Heart left ventricle (tissue), 13 donors: ENCODE measurements at regions not wholly inside any gene's neighbourhood (a gene's known extent, or its start where the extent isn't known, plus 50 kb on each side); places are given as distances from the start of the nearest gene placed in this dataset.

Experiments used
- POLR2A ChIP-seq, 2 donors: fragments of 450-650 bp; IDR thresholded peaks; one replicate each; pipeline ENCODE4 v1.6.1; 2017; ENCODE audit warnings: antibody characterized with exemption in 2 of 2, mild to moderate bottlenecking in 2 of 2, moderate library complexity in 2 of 2
- TF ChIP-seq, protein P1 (sequence below), 12 donors: fragments of 200-600 bp; sonication (generic) in 4 of 12; IDR thresholded peaks; one replicate each; pipeline versions ENCODE4 v1.5.0 to v1.8.0; 2018 to 2022; ENCODE audit warnings: antibody characterized with exemption in 12 of 12, mild to moderate bottlenecking in 5 of 12
- donor health status: ischemic (EF 13 %, LVEDD 7.1; RV severe dilation, severe dysfunction).
- donor health status: DM: no; HTN: yes; CAD: no.
- donor health status: DM: no; HTN: no; CAD: no.
- donor health status: ischemic (EF 25% LVEDD 6.9; RV normal size, moderate dysfunction).
- donor health status: ischemic (EF 25% LVEDD 5.7; RV mildly dilated, moderate dysfunction).
- donor health status: ischemic (EF 35%, LVEDD 5.7; RV mildly dilated, moderate dysfunction).
- donor health status: nonischemic (EF 11% LVEDD 7.7; RV severe dilation, severe dysfunction).
- donor health status: DM: yes; HTN: yes; CAD: no.
- donor health status: PGD.
- donor health status: ischemic (EF 29% LVEDD 5.4; RV normal size, mild dysfunction).
- donor health status: nonischemic (EF 23%, LVEDD 6.1; RV moderate dilation, normal function).

DNA sequence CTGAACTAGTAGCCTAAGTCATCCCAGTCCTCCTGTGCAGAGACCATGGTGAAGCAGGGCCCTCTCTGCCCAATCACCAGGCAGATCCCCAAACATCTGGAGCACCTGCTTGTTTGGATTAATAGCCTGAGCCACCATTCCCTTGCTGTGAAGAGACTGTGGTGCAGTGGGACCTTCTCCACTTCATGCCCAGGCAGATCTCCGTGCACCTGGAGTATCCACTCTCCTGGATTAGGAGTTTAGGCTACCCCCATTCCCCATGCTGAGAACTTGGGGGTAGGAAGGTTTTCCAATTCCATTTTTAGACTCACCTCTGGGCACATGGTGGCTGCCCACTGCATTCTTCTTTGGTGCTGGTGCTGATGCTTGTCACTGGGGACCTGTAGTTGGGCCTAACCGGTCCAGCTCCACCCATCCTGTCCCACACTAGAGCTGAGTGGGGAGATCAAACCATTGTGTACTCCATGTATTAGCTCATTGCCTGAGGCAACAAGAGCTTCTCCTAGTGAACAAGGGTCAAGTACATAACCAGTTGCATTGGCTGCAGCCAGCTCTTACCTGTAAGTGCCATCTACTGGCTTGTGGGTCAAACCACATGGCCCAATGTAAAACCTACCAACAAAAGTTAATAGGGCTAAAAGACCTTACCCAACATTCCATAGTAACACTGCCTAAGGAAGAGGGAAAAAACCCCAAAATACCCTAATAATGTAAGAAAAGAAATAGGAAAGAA lies 382.5 kb upstream of the CBLB start:
- TF ChIP-seq, protein P1, sequence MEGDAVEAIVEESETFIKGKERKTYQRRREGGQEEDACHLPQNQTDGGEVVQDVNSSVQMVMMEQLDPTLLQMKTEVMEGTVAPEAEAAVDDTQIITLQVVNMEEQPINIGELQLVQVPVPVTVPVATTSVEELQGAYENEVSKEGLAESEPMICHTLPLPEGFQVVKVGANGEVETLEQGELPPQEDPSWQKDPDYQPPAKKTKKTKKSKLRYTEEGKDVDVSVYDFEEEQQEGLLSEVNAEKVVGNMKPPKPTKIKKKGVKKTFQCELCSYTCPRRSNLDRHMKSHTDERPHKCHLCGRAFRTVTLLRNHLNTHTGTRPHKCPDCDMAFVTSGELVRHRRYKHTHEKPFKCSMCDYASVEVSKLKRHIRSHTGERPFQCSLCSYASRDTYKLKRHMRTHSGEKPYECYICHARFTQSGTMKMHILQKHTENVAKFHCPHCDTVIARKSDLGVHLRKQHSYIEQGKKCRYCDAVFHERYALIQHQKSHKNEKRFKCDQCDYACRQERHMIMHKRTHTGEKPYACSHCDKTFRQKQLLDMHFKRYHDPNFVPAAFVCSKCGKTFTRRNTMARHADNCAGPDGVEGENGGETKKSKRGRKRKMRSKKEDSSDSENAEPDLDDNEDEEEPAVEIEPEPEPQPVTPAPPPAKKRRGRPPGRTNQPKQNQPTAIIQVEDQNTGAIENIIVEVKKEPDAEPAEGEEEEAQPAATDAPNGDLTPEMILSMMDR (IDR thresholded peaks at IDR 0.05): no peak
- TF ChIP-seq POLR2A (IDR thresholded peaks at IDR 0.05): no peak
